ENCODE measurements at regions not wholly inside any gene's neighbourhood (a gene's known extent, or its start where the extent isn't known, plus 50 kb on each side); places are given as distances from the start of the nearest gene placed in this dataset.
"Not testable (repeated sequence)": the region's sequence is repeated elsewhere in the genome, so short reads cannot be mapped to it uniquely, and the experiment has no call there.

GRCh38 chr18:22764005-22764404 lies 169.1 kb upstream of the RBBP8 start:
- H3K36me3 ChIP-seq (ENCODE audit: insufficient read depth, low read length); POLR2A ChIA-PET; H3K4me1 ChIP-seq (ENCODE audit: insufficient read depth, low read length); H3K27ac ChIP-seq (ENCODE audit: low read depth, low read length); H3K27ac Mint-ChIP-seq; DNase-seq; H3K27me3 ChIP-seq (ENCODE audit: insufficient read depth, low read length, poor library complexity, severe bottlenecking); CTCF ChIA-PET; H3K36me3 Mint-ChIP-seq; H3K4me3 ChIP-seq (ENCODE audit: low read length); H3K4me1 Mint-ChIP-seq; H3K4me3 Mint-ChIP-seq; H3K9me3 ChIP-seq (ENCODE audit: low read length): not testable (repeated sequence)
- peaks cover 2 to 18% (median 11%) of the 10 kb centered on the region in 5 donors for H3K9me3 Mint-ChIP-seq
- peaks cover 11 to 34% of the 10 kb centered on the region in 2 donors for H3K27me3 Mint-ChIP-seq

GRCh38 chr18:22765896-22766295 lies 167.2 kb upstream of the RBBP8 start:
- Mint-ChIP-seq H3K36me3 (no peaks in the 10 kb centered on the region), H3K27ac (no peak overlapping the region), H3K4me3 (no peak overlapping the region), H3K9me3 (peaks cover 0 to 16% (median 11%) of the 10 kb centered on the region in 5 donors), H3K27me3 (peaks cover 9 to 30% of the 10 kb centered on the region in 2 donors), H3K4me1 (no peaks in the 10 kb centered on the region)
- ChIA-PET CTCF (interaction anchor here (1.4 kb wide), 1 partner anchor 33 kb away, joined by 3 read pairs; no protein-coding TSS in a partner anchor), POLR2A (no interaction called here)
- Histone ChIP-seq H3K4me3 (ENCODE audit: low read length) (no peak overlapping the region), H3K36me3 (ENCODE audit: insufficient read depth, low read length) (no peaks in the 10 kb centered on the region), H3K27me3 (ENCODE audit: insufficient read depth, low read length, poor library complexity, severe bottlenecking) (no peaks in the 10 kb centered on the region), H3K9me3 (ENCODE audit: low read length) (no peaks in the 10 kb centered on the region), H3K27ac (ENCODE audit: low read depth, low read length) (no peak overlapping the region), H3K4me1 (ENCODE audit: insufficient read depth, low read length) (no peaks in the 10 kb centered on the region)
- DNase-seq, result no peak

- no peaks in the 10 kb centered on the region for H3K4me1 Mint-ChIP-seq
- peaks cover 0 to 5% (median 2%) of the 10 kb centered on the region in 3 donors for H3K36me3 Mint-ChIP-seq
- H3K4me3 Mint-ChIP-seq, result no peak overlapping the region
- DNase-seq, result no peak
- Histone ChIP-seq H3K9me3 (ENCODE audit: low read length) (no peaks in the 10 kb centered on the region), H3K27me3 (ENCODE audit: insufficient read depth, low read length, poor library complexity, severe bottlenecking) (no peaks in the 10 kb centered on the region), H3K27ac (ENCODE audit: low read depth, low read length) (no peak overlapping the region), H3K4me3 (ENCODE audit: low read length) (no peak overlapping the region), H3K4me1 (ENCODE audit: insufficient read depth, low read length) (no peaks in the 10 kb centered on the region), H3K36me3 (ENCODE audit: insufficient read depth, low read length) (no peaks in the 10 kb centered on the region)
- no peak overlapping the region for H3K27ac Mint-ChIP-seq
- H3K27me3 Mint-ChIP-seq, result peaks cover 6 to 38% of the 10 kb centered on the region in 2 donors
- H3K9me3 Mint-ChIP-seq, result peaks cover 0 to 18% (median 11%) of the 10 kb centered on the region in 5 donors
- CTCF ChIA-PET, result no interaction called here
- POLR2A ChIA-PET, result no interaction called here
Observed at GRCh38 chr18:22767653-22768052, 165.5 kb upstream of the RBBP8 start.

GRCh38 chr18:22773944-22774343 lies 159.2 kb upstream of the RBBP8 start:
- Histone ChIP-seq H3K4me1 (ENCODE audit: insufficient read depth, low read length) (no peaks in the 10 kb centered on the region), H3K27me3 (ENCODE audit: insufficient read depth, low read length, poor library complexity, severe bottlenecking) (no peaks in the 10 kb centered on the region), H3K27ac (ENCODE audit: low read depth, low read length) (no peak overlapping the region), H3K4me3 (ENCODE audit: low read length) (no peak overlapping the region), H3K9me3 (ENCODE audit: low read length) (no peaks in the 10 kb centered on the region), H3K36me3 (ENCODE audit: insufficient read depth, low read length) (no peaks in the 10 kb centered on the region)
- ChIA-PET POLR2A (no interaction called here), CTCF (no interaction called here)
- Mint-ChIP-seq H3K4me1 (no peaks in the 10 kb centered on the region), H3K27ac (no peak overlapping the region), H3K27me3 (peaks cover 3 to 34% of the 10 kb centered on the region in 2 donors), H3K36me3 (peaks cover 0 to 5% (median 2%) of the 10 kb centered on the region in 3 donors), H3K9me3 (peaks cover 0 to 8% (median 3%) of the 10 kb centered on the region in 5 donors), H3K4me3 (no peak overlapping the region)
- no peak for DNase-seq

- H3K4me1 Mint-ChIP-seq, result no peaks in the 10 kb centered on the region
- H3K27me3 ChIP-seq (ENCODE audit: insufficient read depth, low read length, poor library complexity, severe bottlenecking), result no peaks in the 10 kb centered on the region
- no peaks in the 10 kb centered on the region for H3K9me3 Mint-ChIP-seq
- H3K36me3 Mint-ChIP-seq, result no peaks in the 10 kb centered on the region
- no peak overlapping the region for H3K4me3 Mint-ChIP-seq
- no peaks in the 10 kb centered on the region for H3K9me3 ChIP-seq (ENCODE audit: low read length)
- H3K4me1 ChIP-seq (ENCODE audit: insufficient read depth, low read length), result no peaks in the 10 kb centered on the region
- ChIA-PET POLR2A (no interaction called here), CTCF (no interaction called here)
- H3K27ac ChIP-seq (ENCODE audit: low read depth, low read length), result no peak overlapping the region
- no peaks in the 10 kb centered on the region for H3K36me3 ChIP-seq (ENCODE audit: insufficient read depth, low read length)
- no peak for DNase-seq
- no peak overlapping the region for H3K27ac Mint-ChIP-seq
- no peak overlapping the region for H3K4me3 ChIP-seq (ENCODE audit: low read length)
- H3K27me3 Mint-ChIP-seq, result peaks cover 3 to 35% of the 10 kb centered on the region in 2 donors
Observed at GRCh38 chr18:22778996-22779395, 154.1 kb upstream of the RBBP8 start.

- DNase-seq, result no peak
- H3K27me3 ChIP-seq (ENCODE audit: insufficient read depth, low read length, poor library complexity, severe bottlenecking), result peaks cover 4% of the 10 kb centered on the region
- Mint-ChIP-seq H3K27ac (no peak overlapping the region), H3K4me3 (no peak overlapping the region), H3K36me3 (no peaks in the 10 kb centered on the region), H3K9me3 (peaks cover 0 to 2% (median 0%) of the 10 kb centered on the region in 5 donors), H3K27me3 (peaks cover 0 to 44% of the 10 kb centered on the region in 2 donors), H3K4me1 (no peaks in the 10 kb centered on the region)
- H3K27ac ChIP-seq (ENCODE audit: low read depth, low read length), result no peak overlapping the region
- no peaks in the 10 kb centered on the region for H3K4me1 ChIP-seq (ENCODE audit: insufficient read depth, low read length)
- ChIA-PET POLR2A (no interaction called here), CTCF (no interaction called here)
- H3K9me3 ChIP-seq (ENCODE audit: low read length), result no peaks in the 10 kb centered on the region
- H3K4me3 ChIP-seq (ENCODE audit: low read length), result no peak overlapping the region
- no peaks in the 10 kb centered on the region for H3K36me3 ChIP-seq (ENCODE audit: insufficient read depth, low read length)
Observed at GRCh38 chr18:22783245-22783644, 149.9 kb upstream of the RBBP8 start.

- no peak for DNase-seq
- Mint-ChIP-seq H3K27me3 (peaks cover 0 to 45% of the 10 kb centered on the region in 2 donors), H3K27ac (no peak overlapping the region), H3K4me3 (no peak overlapping the region), H3K9me3 (peaks cover 0 to 2% (median 0%) of the 10 kb centered on the region in 5 donors), H3K36me3 (no peaks in the 10 kb centered on the region), H3K4me1 (no peaks in the 10 kb centered on the region)
- H3K27me3 ChIP-seq (ENCODE audit: insufficient read depth, low read length, poor library complexity, severe bottlenecking), result peaks cover 4% of the 10 kb centered on the region
- POLR2A ChIA-PET, result no interaction called here
- H3K27ac ChIP-seq (ENCODE audit: low read depth, low read length), result no peak overlapping the region
- no peaks in the 10 kb centered on the region for H3K9me3 ChIP-seq (ENCODE audit: low read length)
- no peaks in the 10 kb centered on the region for H3K4me1 ChIP-seq (ENCODE audit: insufficient read depth, low read length)
- no peak overlapping the region for H3K4me3 ChIP-seq (ENCODE audit: low read length)
- CTCF ChIA-PET, result no interaction called here
- H3K36me3 ChIP-seq (ENCODE audit: insufficient read depth, low read length), result no peaks in the 10 kb centered on the region
Observed at GRCh38 chr18:22783662-22784076, 149.5 kb upstream of the RBBP8 start.

GRCh38 chr18:22789052-22789451 lies 144.1 kb upstream of the RBBP8 start:
- Histone ChIP-seq H3K27me3 (ENCODE audit: insufficient read depth, low read length, poor library complexity, severe bottlenecking) (peaks cover 4% of the 10 kb centered on the region), H3K4me3 (ENCODE audit: low read length) (no peak overlapping the region), H3K36me3 (ENCODE audit: insufficient read depth, low read length) (no peaks in the 10 kb centered on the region), H3K4me1 (ENCODE audit: insufficient read depth, low read length) (no peaks in the 10 kb centered on the region), H3K27ac (ENCODE audit: low read depth, low read length) (no peak overlapping the region), H3K9me3 (ENCODE audit: low read length) (no peaks in the 10 kb centered on the region)
- no peak overlapping the region for H3K27ac Mint-ChIP-seq
- H3K9me3 Mint-ChIP-seq, result peaks cover 0 to 2% (median 0%) of the 10 kb centered on the region in 5 donors
- ChIA-PET CTCF (no interaction called here), POLR2A (no interaction called here)
- no peaks in the 10 kb centered on the region for H3K4me1 Mint-ChIP-seq
- H3K36me3 Mint-ChIP-seq, result no peaks in the 10 kb centered on the region
- DNase-seq, result no peak
- H3K4me3 Mint-ChIP-seq, result no peak overlapping the region
- H3K27me3 Mint-ChIP-seq, result peaks cover 3 to 53% of the 10 kb centered on the region in 2 donors

- no peak for DNase-seq
- no peaks in the 10 kb centered on the region for H3K36me3 ChIP-seq (ENCODE audit: insufficient read depth, low read length)
- H3K27me3 ChIP-seq (ENCODE audit: insufficient read depth, low read length, poor library complexity, severe bottlenecking), result peaks cover 4% of the 10 kb centered on the region
- POLR2A ChIA-PET, result no interaction called here
- H3K4me3 Mint-ChIP-seq, result no peak overlapping the region
- H3K4me1 ChIP-seq (ENCODE audit: insufficient read depth, low read length), result no peaks in the 10 kb centered on the region
- no peaks in the 10 kb centered on the region for H3K9me3 Mint-ChIP-seq
- H3K36me3 Mint-ChIP-seq, result no peaks in the 10 kb centered on the region
- H3K27me3 Mint-ChIP-seq, result peaks cover 3 to 52% of the 10 kb centered on the region in 2 donors
- H3K4me1 Mint-ChIP-seq, result no peaks in the 10 kb centered on the region
- H3K27ac ChIP-seq (ENCODE audit: low read depth, low read length), result no peak overlapping the region
- no peak overlapping the region for H3K4me3 ChIP-seq (ENCODE audit: low read length)
- no peaks in the 10 kb centered on the region for H3K9me3 ChIP-seq (ENCODE audit: low read length)
- CTCF ChIA-PET, result interaction anchor here (2.1 kb wide), 1 partner anchor 11 kb away, joined by 8 read pairs; no protein-coding TSS in a partner anchor
- no peak overlapping the region for H3K27ac Mint-ChIP-seq
Observed at GRCh38 chr18:22789600-22789999, 143.5 kb upstream of the RBBP8 start.
